T-cell (primary cell): ENCODE measurements at regions not wholly inside any gene's neighbourhood (a gene's known extent, or its start where the extent isn't known, plus 50 kb on each side); places are given as distances from the start of the nearest gene placed in this dataset.
"Not testable (repeated sequence)": the region's sequence is repeated elsewhere in the genome, so short reads cannot be mapped to it uniquely, and the experiment has no call there.

Source experiments
- ATAC-seq, 4 experiments: fragments of 200-7000 bp in 3 of 4; fragments of 150-1000 bp in 1 of 4; cut with Tn5 transposase; replicated peaks in 1 of 4; 1 replicate in 3 of 4; 2 replicates in 1 of 4; pipeline ENCODE4 v1.10.0; 2021; ENCODE audit warnings: moderate library complexity in 3 of 4, mild to moderate bottlenecking in 2 of 4, moderate number of reproducible peaks in 1 of 4
- CTCF ChIA-PET, 2 donors: fragments of 300-600 bp; sonication (Branson Sonifier 250); formaldehyde crosslinking; loops; one replicate each; lab custom pipeline; 2022; ENCODE audit warnings: antibody characterized with exemption in 2 of 2; lab: Charles Lee
- POLR2A ChIA-PET, 2 donors: fragments of 300-600 bp; sonication (Branson Sonifier 250); formaldehyde crosslinking; loops; one replicate each; lab custom pipeline; 2022; ENCODE audit warnings: antibody characterized with exemption in 2 of 2; lab: Charles Lee
- DNase-seq, 35 experiments: peaks; one replicate each; pipeline versions ENCODE4 v3.0.0 to v3.0.0-alpha.2; 2013 to 2023
- H3K27ac ChIP-seq: one replicate; pipeline ENCODE4 v1.5.1; 2013; ENCODE audit warnings: low read length
- H3K27me3 ChIP-seq, 2 experiments: replicated peaks in 1 of 2; 1 replicate in 1 of 2; 2 replicates in 1 of 2; pipeline versions ENCODE4 v1.6.1 to v1.7.0; 2013; ENCODE audit warnings: low read length in 1 of 2, mixed read lengths in 1 of 2; ENCODE audit not compliant: control insufficient read depth in 2 of 2, insufficient read depth in 2 of 2; ENCODE audit errors: extremely low read depth in 1 of 2
- H3K36me3 ChIP-seq, 2 donors: 1 replicate in 1 of 2; 2 replicates in 1 of 2; pipeline versions ENCODE4 v1.6.1 to v1.7.0; 2013; ENCODE audit warnings: low read length in 1 of 2; ENCODE audit not compliant: control insufficient read depth in 2 of 2, insufficient read depth in 1 of 2; ENCODE audit errors: extremely low read depth in 1 of 2
- H3K4me1 ChIP-seq, 2 experiments: 1 replicate in 1 of 2; 2 replicates in 1 of 2; pipeline versions ENCODE4 v1.6.1 to v1.7.0; 2013; ENCODE audit warnings: low read length in 2 of 2, mixed read lengths in 1 of 2; ENCODE audit not compliant: insufficient read depth in 2 of 2, control insufficient read depth in 1 of 2; ENCODE audit errors: extremely low read depth in 1 of 2
- H3K4me3 ChIP-seq, 2 donors: 1 replicate in 1 of 2; 2 replicates in 1 of 2; pipeline versions ENCODE4 v1.5.1 to v1.7.0; 2013; ENCODE audit warnings: mild to moderate bottlenecking in 2 of 2, low read length in 1 of 2, moderate library complexity in 1 of 2; ENCODE audit not compliant: control insufficient read depth in 1 of 2; ENCODE audit errors: extremely low read depth in 1 of 2
- H3K9me3 ChIP-seq: 2 replicates; pipeline ENCODE4 v1.7.0; 2013
- H3K27ac Mint-ChIP-seq, 2 donors: one replicate each; pipeline ENCODE4 v1.8.0; 2020 to 2021; ENCODE audit warnings: mild to moderate bottlenecking in 2 of 2, mixed read lengths in 2 of 2
- H3K27me3 Mint-ChIP-seq, 2 donors: one replicate each; pipeline ENCODE4 v1.8.0; 2021 to 2022; ENCODE audit warnings: mixed read lengths in 2 of 2
- H3K36me3 Mint-ChIP-seq: one replicate; pipeline ENCODE4 v1.8.0; 2021; ENCODE audit warnings: mixed read lengths
- H3K4me1 Mint-ChIP-seq, 3 donors: one replicate each; pipeline ENCODE4 v1.8.0; 2020 to 2022; ENCODE audit warnings: mixed read lengths in 3 of 3, mild to moderate bottlenecking in 1 of 3
- H3K4me3 Mint-ChIP-seq, 3 donors: one replicate each; pipeline ENCODE4 v1.8.0; 2020 to 2022; ENCODE audit warnings: mild to moderate bottlenecking in 3 of 3, mixed read lengths in 3 of 3, moderate library complexity in 3 of 3
- H3K9me3 Mint-ChIP-seq, 3 donors: one replicate each; pipeline ENCODE4 v1.8.0; 2020 to 2022; ENCODE audit warnings: mixed read lengths in 3 of 3
- WGBS: methylation state at CpG from one replicate; pipeline ENCODE4 v1.1.5; 2013; ENCODE audit warnings: missing lambda C conversion rate; ENCODE audit not compliant: insufficient coverage; 5-methylcytosine and 5-hydroxymethylcytosine counted together

GRCh38 chr14:105712670-105713069 is 186.3 kb downstream of the TMEM121 start:
- POLR2A ChIA-PET, H3K4me1 ChIP-seq, ATAC-seq, H3K27me3 ChIP-seq, H3K9me3 ChIP-seq, H3K36me3 Mint-ChIP-seq, H3K4me1 Mint-ChIP-seq, H3K36me3 ChIP-seq, H3K27ac Mint-ChIP-seq, H3K27me3 Mint-ChIP-seq, CTCF ChIA-PET, H3K9me3 Mint-ChIP-seq, H3K4me3 Mint-ChIP-seq, H3K4me3 ChIP-seq, H3K27ac ChIP-seq: not testable (repeated sequence)
- DNase-seq = peak in 1 of 35 experiments; percentile 24
- WGBS = no CpG with 5 or more reads among the region's 18 CpGs

GRCh38 chr14:105713160-105713559 is 186.8 kb downstream of the TMEM121 start:
- H3K4me1 Mint-ChIP-seq, H3K36me3 ChIP-seq, H3K36me3 Mint-ChIP-seq, H3K4me1 ChIP-seq, CTCF ChIA-PET, ATAC-seq, H3K4me3 Mint-ChIP-seq, H3K27me3 ChIP-seq, H3K9me3 ChIP-seq, H3K27ac ChIP-seq, DNase-seq, H3K27ac Mint-ChIP-seq, H3K4me3 ChIP-seq, H3K9me3 Mint-ChIP-seq, POLR2A ChIA-PET, H3K27me3 Mint-ChIP-seq: not testable (repeated sequence)
- 95% methylated on average over 4 of the region's 17 CpGs for WGBS

GRCh38 chr14:105713836-105714235 is 187.5 kb downstream of the TMEM121 start:
- H3K36me3 Mint-ChIP-seq, H3K4me1 Mint-ChIP-seq, CTCF ChIA-PET, H3K9me3 ChIP-seq, H3K27ac Mint-ChIP-seq, DNase-seq, H3K4me1 ChIP-seq, H3K27me3 ChIP-seq, POLR2A ChIA-PET, H3K9me3 Mint-ChIP-seq, H3K4me3 ChIP-seq, H3K27ac ChIP-seq, H3K4me3 Mint-ChIP-seq, H3K36me3 ChIP-seq, ATAC-seq, H3K27me3 Mint-ChIP-seq: not testable (repeated sequence)
- WGBS = 54% methylated on average over 4 of the region's 10 CpGs

GRCh38 chr14:105718787-105719186 is 192.4 kb downstream of the TMEM121 start:
- H3K36me3 ChIP-seq, H3K4me1 Mint-ChIP-seq, H3K27me3 ChIP-seq, H3K9me3 Mint-ChIP-seq, H3K27me3 Mint-ChIP-seq, H3K9me3 ChIP-seq, H3K36me3 Mint-ChIP-seq, H3K27ac ChIP-seq, H3K4me3 ChIP-seq, POLR2A ChIA-PET, H3K4me3 Mint-ChIP-seq, H3K4me1 ChIP-seq, CTCF ChIA-PET, H3K27ac Mint-ChIP-seq, ATAC-seq: not testable (repeated sequence)
- no CpG with 5 or more reads among the region's 7 CpGs for WGBS
- peak in 1 of 35 experiments; percentile 7 for DNase-seq

GRCh38 chr14:105720106-105720505 is 193.7 kb downstream of the TMEM121 start:
- H3K27me3 Mint-ChIP-seq, CTCF ChIA-PET, H3K4me3 Mint-ChIP-seq, ATAC-seq, H3K9me3 Mint-ChIP-seq, POLR2A ChIA-PET, H3K36me3 ChIP-seq, DNase-seq, H3K4me3 ChIP-seq, H3K27ac Mint-ChIP-seq, H3K36me3 Mint-ChIP-seq, H3K27ac ChIP-seq, H3K9me3 ChIP-seq, H3K4me1 Mint-ChIP-seq, H3K4me1 ChIP-seq, H3K27me3 ChIP-seq: not testable (repeated sequence)
- WGBS = no CpG with 5 or more reads among the region's 12 CpGs

- H3K4me3 ChIP-seq, H3K27me3 Mint-ChIP-seq, H3K27me3 ChIP-seq, H3K4me1 Mint-ChIP-seq, H3K4me1 ChIP-seq, H3K36me3 Mint-ChIP-seq, ATAC-seq, H3K4me3 Mint-ChIP-seq, H3K27ac ChIP-seq, POLR2A ChIA-PET, CTCF ChIA-PET, H3K27ac Mint-ChIP-seq, H3K9me3 Mint-ChIP-seq, H3K9me3 ChIP-seq, H3K36me3 ChIP-seq: not testable (repeated sequence)
- peak in 1 of 35 experiments; percentile 3 for DNase-seq
- no CpG with 5 or more reads among the region's 23 CpGs for WGBS
Measured at GRCh38 chr14:105720852-105721601, 194.6 kb downstream of the TMEM121 start.

- H3K27me3 Mint-ChIP-seq, H3K27ac ChIP-seq, CTCF ChIA-PET, H3K4me1 Mint-ChIP-seq, H3K27ac Mint-ChIP-seq, H3K4me3 Mint-ChIP-seq, POLR2A ChIA-PET, H3K36me3 ChIP-seq, ATAC-seq, DNase-seq, H3K9me3 ChIP-seq, H3K9me3 Mint-ChIP-seq, H3K4me3 ChIP-seq, H3K36me3 Mint-ChIP-seq, H3K27me3 ChIP-seq, H3K4me1 ChIP-seq: not testable (repeated sequence)
- WGBS = no CpG with 5 or more reads among the region's 17 CpGs
Measured at GRCh38 chr14:105721602-105721970, 195.2 kb downstream of the TMEM121 start.
